Esophagus squamous epithelium (tissue), 5 donors: ENCODE measurements at regions not wholly inside any gene's neighbourhood (a gene's known extent, or its start where the extent isn't known, plus 50 kb on each side); places are given as distances from the start of the nearest gene placed in this dataset.

Experiments used
- DNase-seq: peaks from one replicate; lab custom pipeline; 2025; lab: John Stamatoyannopoulos, UW
- H3K27ac ChIP-seq, 4 donors: fragments of 200-600 bp; sonication (generic); one replicate each; pipeline ENCODE4 v1.5.1; 2016 to 2019; ENCODE audit warnings: mild to moderate bottlenecking in 1 of 4
- H3K27me3 ChIP-seq, 4 donors: fragments of 200-600 bp; sonication (generic); 1 replicate in 3 of 4; 2 replicates in 1 of 4; pipeline versions ENCODE4 v1.5.1 to v1.6.0; 2017 to 2021; ENCODE audit warnings: antibody characterized with exemption in 1 of 4
- H3K36me3 ChIP-seq, 3 donors: fragments of 200-600 bp; sonication (generic); one replicate each; pipeline ENCODE4 v1.5.1; 2016 to 2019
- H3K4me1 ChIP-seq, 3 donors: fragments of 200-600 bp; sonication (generic); one replicate each; pipeline ENCODE4 v1.5.1; 2017 to 2019
- H3K4me3 ChIP-seq, 4 donors: fragments of 200-600 bp; sonication (generic); 1 replicate in 3 of 4; 2 replicates in 1 of 4; pipeline ENCODE4 v1.5.1; 2016 to 2019; ENCODE audit warnings: mild to moderate bottlenecking in 2 of 4, moderate library complexity in 1 of 4
- H3K9me3 ChIP-seq, 3 donors: fragments of 200-600 bp; sonication (generic); one replicate each; pipeline ENCODE4 v1.5.1; 2016 to 2019
- POLR2A ChIP-seq, 4 donors: fragments of 450-650 bp; IDR thresholded peaks; one replicate each; pipeline ENCODE4 v1.6.1; 2017; ENCODE audit warnings: antibody characterized with exemption in 4 of 4, mild to moderate bottlenecking in 4 of 4, moderate library complexity in 3 of 4
- WGBS, 2 donors: methylation state at CpG; one replicate each; pipeline ENCODE4 v1.1.5; 2018; 5-methylcytosine and 5-hydroxymethylcytosine counted together
- intact Hi-C: fragments of 100-400 bp; cut with DNase I; formaldehyde crosslinking; loops from one replicate; pipeline ENCODE4 v1.15.0; 2022
- small RNA-seq, 4 donors: library from RNA; depleted of rRNA; stranded (forward); fragments of <200 nt; gene quantifications; one replicate each; pipeline ENCODE3, GENCODE V24; 2016
- TF ChIP-seq, protein P1 (sequence below), 6 experiments: fragments of 450-650 bp in 4 of 6; fragments of 200-600 bp in 2 of 6; sonication (generic) in 2 of 6; IDR thresholded peaks; one replicate each; pipeline ENCODE4 v1.5.1; 2016 to 2019; ENCODE audit warnings: antibody characterized with exemption in 6 of 6, mild to moderate bottlenecking in 4 of 6, moderate library complexity in 4 of 6
- donor health status: DM: yes; HTN: yes; CAD: no.

DNA sequence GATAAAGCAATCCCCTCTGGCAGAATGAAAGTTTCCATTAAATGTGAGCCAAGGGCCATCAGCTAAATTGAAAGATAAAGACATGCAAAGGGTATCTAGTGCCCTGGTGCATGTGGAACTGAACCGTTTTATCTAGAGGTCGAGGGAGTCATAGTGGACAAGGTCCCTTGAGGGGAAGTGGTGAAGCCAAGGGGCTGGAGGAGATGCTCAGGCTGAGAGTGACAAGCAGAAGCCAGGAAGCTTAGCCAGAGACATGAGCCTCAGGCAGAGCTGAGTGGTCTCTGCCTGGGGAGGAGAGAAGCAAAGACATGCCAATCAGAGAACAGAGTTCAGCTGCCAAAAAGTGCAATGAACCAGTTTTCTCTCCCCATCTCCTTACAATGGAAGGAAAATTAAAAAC lies 68.1 kb upstream of the SLC10A2 start:
- H3K9me3 ChIP-seq, result no peaks in the 10 kb centered on the region
- intact Hi-C loops, result no loop called here
- H3K4me3 ChIP-seq, result no peak overlapping the region
- H3K27ac ChIP-seq, result no peak overlapping the region
- no peaks in the 10 kb centered on the region for H3K36me3 ChIP-seq
- no peak for TF ChIP-seq POLR2A (IDR thresholded peaks at IDR 0.05)
- TF ChIP-seq, protein P1, sequence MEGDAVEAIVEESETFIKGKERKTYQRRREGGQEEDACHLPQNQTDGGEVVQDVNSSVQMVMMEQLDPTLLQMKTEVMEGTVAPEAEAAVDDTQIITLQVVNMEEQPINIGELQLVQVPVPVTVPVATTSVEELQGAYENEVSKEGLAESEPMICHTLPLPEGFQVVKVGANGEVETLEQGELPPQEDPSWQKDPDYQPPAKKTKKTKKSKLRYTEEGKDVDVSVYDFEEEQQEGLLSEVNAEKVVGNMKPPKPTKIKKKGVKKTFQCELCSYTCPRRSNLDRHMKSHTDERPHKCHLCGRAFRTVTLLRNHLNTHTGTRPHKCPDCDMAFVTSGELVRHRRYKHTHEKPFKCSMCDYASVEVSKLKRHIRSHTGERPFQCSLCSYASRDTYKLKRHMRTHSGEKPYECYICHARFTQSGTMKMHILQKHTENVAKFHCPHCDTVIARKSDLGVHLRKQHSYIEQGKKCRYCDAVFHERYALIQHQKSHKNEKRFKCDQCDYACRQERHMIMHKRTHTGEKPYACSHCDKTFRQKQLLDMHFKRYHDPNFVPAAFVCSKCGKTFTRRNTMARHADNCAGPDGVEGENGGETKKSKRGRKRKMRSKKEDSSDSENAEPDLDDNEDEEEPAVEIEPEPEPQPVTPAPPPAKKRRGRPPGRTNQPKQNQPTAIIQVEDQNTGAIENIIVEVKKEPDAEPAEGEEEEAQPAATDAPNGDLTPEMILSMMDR (IDR thresholded peaks at IDR 0.05), result no peak
- DNase-seq, result no peak
- 34 to 48% methylated on average over 2 of the region's 2 CpGs for WGBS, 2 donors
- H3K4me1 ChIP-seq, result peaks cover 0 to 9% (median 0%) of the 10 kb centered on the region in 3 donors
- H3K27me3 ChIP-seq, result no peaks in the 10 kb centered on the region

DNA sequence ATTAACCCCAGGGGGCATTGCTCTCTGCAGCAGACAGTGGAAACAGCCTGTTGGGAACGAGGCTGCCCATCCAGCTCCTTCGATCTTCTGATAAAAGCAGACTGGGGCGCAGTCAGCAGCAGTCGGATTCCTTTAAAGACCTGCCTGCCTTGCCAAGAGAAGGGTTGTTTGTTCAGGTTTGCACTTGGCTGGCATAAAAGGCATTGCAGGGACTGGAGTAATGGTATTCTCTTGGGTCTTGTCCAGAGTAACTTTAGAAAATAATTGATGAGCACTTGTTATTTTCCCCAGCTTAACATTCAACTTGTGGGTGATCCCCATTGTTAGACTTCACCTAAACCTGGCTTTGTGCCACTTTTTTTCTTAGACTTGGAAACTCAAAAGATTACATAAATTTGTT lies 67.3 kb upstream of the SLC10A2 start:
- 58 to 63% methylated on average over 2 to 4 of the region's 4 CpGs for WGBS, 2 donors
- Histone ChIP-seq H3K36me3 (no peaks in the 10 kb centered on the region), H3K4me3 (no peak overlapping the region), H3K9me3 (no peaks in the 10 kb centered on the region), H3K27me3 (no peaks in the 10 kb centered on the region), H3K4me1 (peaks cover 0 to 9% (median 0%) of the 10 kb centered on the region in 3 donors), H3K27ac (no peak overlapping the region)
- DNase-seq, result no peak
- TF ChIP-seq POLR2A (IDR thresholded peaks at IDR 0.05), result no peak
- TF ChIP-seq, protein P1 (IDR thresholded peaks at IDR 0.05), result no peak
- intact Hi-C loops, result no loop called here

DNA sequence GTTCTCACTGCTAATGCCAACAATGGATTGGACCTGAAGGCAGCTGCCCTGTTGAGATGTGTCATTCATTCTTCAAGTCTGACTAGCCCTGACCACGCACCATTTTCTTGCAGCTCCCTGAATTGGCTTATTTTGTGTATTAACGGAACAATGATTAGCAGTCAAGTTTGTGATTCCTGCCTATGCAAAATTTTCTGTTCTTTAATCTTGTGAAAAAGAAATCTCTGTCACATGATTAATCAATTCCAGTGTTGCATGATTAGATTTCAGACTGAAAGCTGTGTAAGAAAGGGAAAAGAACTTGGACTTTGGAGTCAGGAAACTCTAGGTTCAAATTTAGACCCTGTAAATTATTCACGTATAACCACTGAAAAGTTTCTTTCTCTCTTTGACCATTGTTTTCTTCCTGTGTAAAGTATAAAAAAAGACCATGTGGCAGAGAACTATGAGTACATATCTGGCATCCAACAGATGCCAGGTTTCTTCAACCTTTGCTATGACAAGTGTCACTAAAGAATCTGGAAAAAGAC lies 64.5 kb upstream of the SLC10A2 start:
- intact Hi-C loops, result no loop called here
- DNase-seq, result no peak
- 59 to 67% methylated on average over 3 of the region's 3 CpGs for WGBS, 2 donors

DNA sequence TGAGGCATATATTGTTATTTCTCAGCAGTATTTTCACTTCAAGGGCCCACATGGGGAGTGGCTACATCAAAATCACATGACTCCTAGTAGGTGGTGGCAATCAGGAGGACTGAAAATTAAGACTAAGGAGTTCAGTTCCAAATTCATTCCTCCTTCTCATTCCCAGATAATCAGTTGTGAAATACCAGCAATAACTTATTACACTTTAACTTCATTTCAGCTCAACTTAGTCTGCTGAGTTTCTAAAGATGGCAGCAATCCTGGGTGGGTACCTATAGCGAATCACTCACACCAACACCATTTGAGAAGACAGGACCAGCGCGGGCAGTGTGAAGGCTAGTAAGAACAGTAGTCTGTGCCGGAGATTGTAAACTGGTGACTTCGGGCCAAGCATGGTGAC lies 63.9 kb upstream of the SLC10A2 start:
- peaks cover 0 to 9% (median 0%) of the 10 kb centered on the region in 3 donors for H3K4me1 ChIP-seq
- intact Hi-C loops, result no loop called here
- no peaks in the 10 kb centered on the region for H3K27me3 ChIP-seq
- H3K36me3 ChIP-seq, result no peaks in the 10 kb centered on the region
- no peak overlapping the region for H3K4me3 ChIP-seq
- WGBS, 2 donors, result 90 to 92% methylated on average over 5 of the region's 5 CpGs
- H3K9me3 ChIP-seq, result no peaks in the 10 kb centered on the region
- TF ChIP-seq POLR2A (IDR thresholded peaks at IDR 0.05), result no peak
- TF ChIP-seq, protein P1 (IDR thresholded peaks at IDR 0.05), result no peak
- no peak overlapping the region for H3K27ac ChIP-seq
- no peak for DNase-seq

More for the DNA sequence above, 64.5 kb upstream of the SLC10A2 start:
- TF ChIP-seq, protein P1 (IDR thresholded peaks at IDR 0.05), result no peak
- no peak for TF ChIP-seq POLR2A (IDR thresholded peaks at IDR 0.05)
- H3K9me3 ChIP-seq, result no peaks in the 10 kb centered on the region
- no peak overlapping the region for H3K27ac ChIP-seq
- H3K27me3 ChIP-seq, result no peaks in the 10 kb centered on the region
- no peak overlapping the region for H3K4me3 ChIP-seq
- H3K36me3 ChIP-seq, result no peaks in the 10 kb centered on the region
- H3K4me1 ChIP-seq, result peaks cover 0 to 9% (median 0%) of the 10 kb centered on the region in 3 donors

Small RNAs in the stretch of these regions (small RNA-seq; reads per million reads assigned to genes)
- gene RF00402 (0 reads per million in 4 donors), gene RF02090 (0 reads per million in 4 donors), gene RF02091 (0 reads per million in 4 donors), gene RNA5SP38 (0 to 0.71 (median 0.21) reads per million in 4 donors)
